Left lung (tissue), 4 donors: ENCODE measurements at regions not wholly inside any gene's neighbourhood (a gene's known extent, or its start where the extent isn't known, plus 50 kb on each side); places are given as distances from the start of the nearest gene placed in this dataset.

Source experiments
- ATAC-seq: fragments of 200-7000 bp; cut with Tn5 transposase; one replicate; pipeline ENCODE4 v1.9.1; 2020; ENCODE audit warnings: moderate library complexity
- DNase-seq, 4 donors: peaks; one replicate each; pipeline ENCODE4 v3.0.0-alpha.2; 2013 to 2020
- H3K27ac ChIP-seq, 2 donors: fragments of 200-600 bp; sonication (generic) in 1 of 2; one replicate each; pipeline versions ENCODE4 v1.5.0 to v1.8.0; 2020 to 2021
- H3K27me3 ChIP-seq, 2 donors: fragments of 200-600 bp; sonication (generic) in 1 of 2; one replicate each; pipeline versions ENCODE4 v1.5.0 to v1.8.0; 2020 to 2021
- H3K36me3 ChIP-seq, 2 donors: fragments of 200-600 bp; sonication (generic) in 1 of 2; one replicate each; pipeline versions ENCODE4 v1.5.0 to v1.8.0; 2020 to 2021
- H3K4me1 ChIP-seq, 2 donors: fragments of 200-600 bp; one replicate each; pipeline ENCODE4 v1.8.0; 2021
- H3K4me3 ChIP-seq, 2 donors: fragments of 200-600 bp; sonication (generic) in 1 of 2; one replicate each; pipeline versions ENCODE4 v1.5.0 to v1.8.0; 2020 to 2021; ENCODE audit warnings: mild to moderate bottlenecking in 1 of 2
- H3K9me3 ChIP-seq, 2 donors: fragments of 200-600 bp; sonication (generic) in 1 of 2; one replicate each; pipeline versions ENCODE4 v1.5.0 to v1.8.0; 2020 to 2021
- intact Hi-C, 2 donors: fragments of 100-400 bp; cut with DNase I; formaldehyde crosslinking; loops; one replicate each; pipeline versions ENCODE4 v1.11.2 to v1.14.2; 2022
- TF ChIP-seq, protein P1 (sequence below), 2 donors: fragments of 200-600 bp; sonication (generic) in 1 of 2; IDR thresholded peaks; one replicate each; pipeline versions ENCODE4 v1.5.0 to v1.8.0; 2021; ENCODE audit warnings: antibody characterized with exemption in 2 of 2
- donor health status: DM: no; HTN: yes; CAD: no.
- donor health status: DM: no; HTN: no; CAD: no.

DNA sequence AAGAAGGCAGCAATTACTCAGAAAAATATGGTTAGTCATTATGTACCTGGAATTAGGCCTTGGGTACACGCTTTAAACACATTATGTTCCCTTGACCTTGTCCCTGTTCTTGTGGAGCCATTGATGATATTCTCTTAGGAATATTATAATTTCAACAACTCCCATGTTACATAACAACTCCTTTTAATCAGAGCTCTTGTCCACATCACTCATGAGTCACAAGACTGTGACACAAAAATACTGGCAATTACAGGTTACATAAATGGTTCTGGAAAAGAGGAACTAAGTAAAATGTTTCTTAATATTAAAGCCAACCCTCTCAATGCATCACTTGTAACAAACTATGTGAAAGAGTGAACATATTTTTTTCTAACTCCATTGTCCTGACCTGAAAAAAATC lies 143.8 kb upstream of the PCLO start:
- TF ChIP-seq, protein P1, sequence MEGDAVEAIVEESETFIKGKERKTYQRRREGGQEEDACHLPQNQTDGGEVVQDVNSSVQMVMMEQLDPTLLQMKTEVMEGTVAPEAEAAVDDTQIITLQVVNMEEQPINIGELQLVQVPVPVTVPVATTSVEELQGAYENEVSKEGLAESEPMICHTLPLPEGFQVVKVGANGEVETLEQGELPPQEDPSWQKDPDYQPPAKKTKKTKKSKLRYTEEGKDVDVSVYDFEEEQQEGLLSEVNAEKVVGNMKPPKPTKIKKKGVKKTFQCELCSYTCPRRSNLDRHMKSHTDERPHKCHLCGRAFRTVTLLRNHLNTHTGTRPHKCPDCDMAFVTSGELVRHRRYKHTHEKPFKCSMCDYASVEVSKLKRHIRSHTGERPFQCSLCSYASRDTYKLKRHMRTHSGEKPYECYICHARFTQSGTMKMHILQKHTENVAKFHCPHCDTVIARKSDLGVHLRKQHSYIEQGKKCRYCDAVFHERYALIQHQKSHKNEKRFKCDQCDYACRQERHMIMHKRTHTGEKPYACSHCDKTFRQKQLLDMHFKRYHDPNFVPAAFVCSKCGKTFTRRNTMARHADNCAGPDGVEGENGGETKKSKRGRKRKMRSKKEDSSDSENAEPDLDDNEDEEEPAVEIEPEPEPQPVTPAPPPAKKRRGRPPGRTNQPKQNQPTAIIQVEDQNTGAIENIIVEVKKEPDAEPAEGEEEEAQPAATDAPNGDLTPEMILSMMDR (IDR thresholded peaks at IDR 0.05) = no peak
- Histone ChIP-seq H3K4me3 (no peak overlapping the region), H3K36me3 (no peaks in the 10 kb centered on the region), H3K27ac (no peak overlapping the region), H3K27me3 (no peaks in the 10 kb centered on the region), H3K9me3 (peaks cover 0 to 4% of the 10 kb centered on the region in 2 donors), H3K4me1 (no peaks in the 10 kb centered on the region)
- DNase-seq (no peak), ATAC-seq (peak; percentile 34)
- intact Hi-C loops = no loop called here

DNA sequence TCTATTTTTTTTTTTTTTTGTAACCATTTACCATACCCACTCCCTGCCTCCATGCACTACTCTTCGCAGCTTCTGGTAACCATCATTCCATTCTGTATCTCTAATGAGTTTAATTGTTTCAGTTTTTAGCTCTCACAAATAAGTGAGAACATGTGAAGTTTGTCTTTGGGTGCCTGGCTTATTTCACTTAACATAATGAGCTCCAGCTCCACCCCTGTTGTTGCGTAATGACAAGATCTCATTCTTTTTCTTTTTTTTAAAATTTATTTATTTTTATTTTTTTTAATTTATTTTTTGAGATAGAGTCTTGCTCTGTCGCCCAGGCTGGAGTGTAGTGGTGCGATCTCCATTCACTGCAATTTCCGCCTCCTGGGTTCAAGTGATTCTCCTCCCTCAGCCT lies 142.3 kb upstream of the PCLO start:
- Histone ChIP-seq H3K27ac (no peak overlapping the region), H3K36me3 (no peaks in the 10 kb centered on the region), H3K9me3 (peaks cover 0 to 4% of the 10 kb centered on the region in 2 donors), H3K4me3 (no peak overlapping the region), H3K27me3 (no peaks in the 10 kb centered on the region), H3K4me1 (no peaks in the 10 kb centered on the region)
- intact Hi-C loops = no loop called here
- DNase-seq (no peak), ATAC-seq (no peak)
- TF ChIP-seq, protein P1 (IDR thresholded peaks at IDR 0.05) = no peak

DNA sequence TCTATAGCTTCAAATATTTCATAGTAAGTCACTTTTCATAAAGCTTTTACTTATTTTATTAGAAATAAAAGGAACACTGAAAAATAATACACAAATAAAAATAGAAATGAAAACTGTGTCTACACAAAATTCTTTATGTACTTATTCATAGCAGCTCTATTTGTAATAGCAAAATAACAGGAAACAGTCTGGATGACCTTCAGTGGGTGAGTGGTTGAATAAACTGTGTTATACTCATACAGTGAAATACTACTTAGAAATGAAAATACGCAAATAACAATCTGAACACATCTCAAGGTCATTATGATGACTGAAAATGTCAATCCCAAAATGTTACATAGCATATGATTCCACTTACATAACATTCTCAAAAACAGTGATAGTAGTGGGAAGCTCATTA lies 138.7 kb upstream of the PCLO start:
- no peaks in the 10 kb centered on the region for H3K4me1 ChIP-seq
- no peak overlapping the region for H3K27ac ChIP-seq
- H3K4me3 ChIP-seq = no peak overlapping the region
- intact Hi-C loops = no loop called here
- H3K36me3 ChIP-seq = no peaks in the 10 kb centered on the region
- TF ChIP-seq, protein P1 (IDR thresholded peaks at IDR 0.05) = no peak
- H3K9me3 ChIP-seq = peaks cover 0 to 12% of the 10 kb centered on the region in 2 donors
- DNase-seq = no peak
- H3K27me3 ChIP-seq = no peaks in the 10 kb centered on the region
- ATAC-seq = no peak

DNA sequence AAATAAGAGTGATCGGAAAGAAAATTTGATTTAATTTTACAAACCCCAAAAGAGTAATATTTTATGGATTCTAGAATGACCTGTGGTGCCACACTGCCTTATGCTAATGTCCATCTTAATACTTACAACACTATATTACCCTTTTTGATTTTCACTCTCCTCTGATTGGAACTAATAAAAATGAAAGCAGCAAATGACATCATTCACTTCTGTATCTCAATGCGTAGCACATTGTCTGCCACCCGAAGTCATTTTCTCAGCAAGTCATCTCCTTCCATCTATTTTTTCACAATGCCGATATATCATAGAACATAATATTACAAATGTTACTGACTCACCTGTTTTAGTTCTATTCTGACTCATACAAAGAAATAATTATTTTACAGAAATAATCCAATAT lies 127.5 kb upstream of the PCLO start:
- Histone ChIP-seq H3K4me3 (no peak overlapping the region), H3K9me3 (no peaks in the 10 kb centered on the region), H3K4me1 (no peaks in the 10 kb centered on the region), H3K27ac (no peak overlapping the region), H3K27me3 (no peaks in the 10 kb centered on the region), H3K36me3 (no peaks in the 10 kb centered on the region)
- no peak for ATAC-seq
- TF ChIP-seq, protein P1 (IDR thresholded peaks at IDR 0.05) = no peak
- DNase-seq = no peak
- intact Hi-C loops = no loop called here

DNA sequence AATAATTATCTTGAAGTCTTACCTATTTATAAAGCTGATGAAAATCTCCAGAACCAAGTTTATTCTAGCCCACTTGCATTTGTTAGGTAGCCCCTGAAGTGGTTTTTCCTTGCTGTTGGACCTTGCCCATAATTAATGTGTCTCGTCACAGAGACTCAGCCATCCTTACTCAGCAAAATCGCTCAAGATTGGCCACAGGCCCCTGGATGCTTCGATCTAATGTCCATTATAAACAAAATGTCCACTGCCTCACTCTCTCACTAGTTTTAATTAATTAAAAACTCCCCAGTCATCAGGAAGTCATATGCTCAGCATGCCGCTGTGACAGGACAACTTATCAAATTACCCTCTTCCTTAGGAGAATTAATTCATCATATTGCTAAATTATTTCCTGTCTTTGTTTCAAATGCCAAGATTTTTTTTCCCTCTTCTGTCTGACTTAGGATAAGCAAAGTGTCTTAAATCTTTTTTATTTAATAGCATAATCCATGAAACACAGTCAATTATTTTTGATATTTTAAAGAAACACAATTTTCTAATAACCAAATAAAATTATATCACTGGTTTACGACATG lies 126.8 kb upstream of the PCLO start:
- Histone ChIP-seq H3K4me1 (no peaks in the 10 kb centered on the region), H3K27me3 (no peaks in the 10 kb centered on the region), H3K9me3 (no peaks in the 10 kb centered on the region), H3K27ac (no peak overlapping the region), H3K4me3 (no peak overlapping the region), H3K36me3 (no peaks in the 10 kb centered on the region)
- no peak for ATAC-seq
- TF ChIP-seq, protein P1 (IDR thresholded peaks at IDR 0.05) = no peak
- intact Hi-C loops = no loop called here
- no peak for DNase-seq
